ENCODE measurements at regions not wholly inside any gene's neighbourhood (a gene's known extent, or its start where the extent isn't known, plus 50 kb on each side); places are given as distances from the start of the nearest gene placed in this dataset.

DNA sequence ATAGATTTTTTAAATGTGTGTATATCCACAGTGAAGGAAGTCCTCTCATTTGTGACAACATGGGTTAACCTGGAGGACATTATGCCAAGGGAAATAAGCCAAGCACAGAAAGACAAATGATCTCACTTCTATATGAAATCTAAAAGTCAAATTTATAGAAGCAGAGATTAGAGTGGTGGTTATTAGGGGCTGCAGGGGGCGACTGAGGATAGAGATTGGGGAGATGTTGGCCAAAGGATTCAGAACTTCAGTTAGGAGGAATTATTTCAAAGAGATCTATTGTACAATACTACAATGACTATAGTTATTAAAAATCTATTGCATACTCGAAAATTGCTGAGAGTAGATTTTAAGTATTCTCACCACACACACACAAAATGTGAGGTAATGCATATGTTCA is 252.4 kb upstream of the SLC39A10 start:
- no peak for DNase-seq (ENCODE audit: low spot score)
- Histone ChIP-seq H3K4me1 (ENCODE audit: control insufficient read depth in 1 of 2, low read depth in 2 of 2) (no peaks in the 10 kb centered on the region), H3K36me3 (no peaks in the 10 kb centered on the region), H3K4me3 (no peak overlapping the region), H3K27ac (no peak overlapping the region), H3K9me3 (no peaks in the 10 kb centered on the region), H3K27me3 (replicated peaks; ENCODE audit: insufficient read depth) (no peaks in the 10 kb centered on the region)
- no peak for TF ChIP-seq CTCF (IDR thresholded peaks at IDR 0.05)
- ATAC-seq (ENCODE audit: insufficient number of reproducible peaks, low FRiP score, low read depth): no peak

DNA sequence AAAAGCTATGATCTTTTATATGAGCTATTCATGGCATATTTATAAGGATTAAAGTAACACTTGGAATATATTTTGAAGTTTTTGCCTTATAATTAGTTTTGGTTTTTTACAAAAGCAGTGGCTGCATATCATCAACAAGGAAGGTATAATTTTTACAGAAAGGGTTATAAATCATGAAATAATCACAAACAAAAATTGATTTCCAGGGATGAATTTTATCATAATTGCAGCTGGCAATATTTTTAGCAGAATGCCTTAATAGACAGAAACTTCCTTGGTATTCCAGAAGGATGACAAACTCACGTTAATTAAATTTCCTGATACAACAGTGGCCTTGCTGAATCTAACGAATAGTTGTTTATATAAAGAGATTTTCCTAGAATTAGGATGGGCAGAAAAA is 260.5 kb upstream of the SLC39A10 start:
- no peak overlapping the region for H3K27ac ChIP-seq
- H3K4me1 ChIP-seq (ENCODE audit: control insufficient read depth in 1 of 2, low read depth in 2 of 2): no peaks in the 10 kb centered on the region
- no peak overlapping the region for H3K4me3 ChIP-seq
- no peaks in the 10 kb centered on the region for H3K9me3 ChIP-seq
- no peak for DNase-seq (ENCODE audit: low spot score)
- H3K36me3 ChIP-seq: no peaks in the 10 kb centered on the region
- no peaks in the 10 kb centered on the region for H3K27me3 ChIP-seq (replicated peaks; ENCODE audit: insufficient read depth)
- no peak for TF ChIP-seq CTCF (IDR thresholded peaks at IDR 0.05)
- ATAC-seq (ENCODE audit: insufficient number of reproducible peaks, low FRiP score, low read depth): no peak

DNA sequence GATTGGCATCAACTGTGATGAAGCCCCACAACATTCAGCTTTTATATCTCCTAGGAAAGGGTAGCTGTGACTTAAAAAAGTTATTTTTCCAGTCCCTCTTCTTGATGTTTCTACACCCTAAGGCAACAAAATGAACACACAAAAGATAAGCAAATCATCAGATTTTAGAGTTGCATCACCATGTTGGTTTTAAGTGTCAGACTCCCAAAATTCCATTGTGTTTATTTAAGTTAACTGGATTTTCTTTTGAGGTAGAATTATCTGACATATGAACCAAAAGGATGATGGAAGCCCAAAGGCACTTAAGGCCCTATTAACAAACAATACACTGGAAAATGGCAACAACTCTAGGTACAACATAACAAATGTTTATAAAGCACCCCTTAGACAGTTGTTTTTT is 261.7 kb upstream of the SLC39A10 start:
- H3K4me1 ChIP-seq (ENCODE audit: control insufficient read depth in 1 of 2, low read depth in 2 of 2): no peaks in the 10 kb centered on the region
- TF ChIP-seq CTCF (IDR thresholded peaks at IDR 0.05): no peak
- ATAC-seq (ENCODE audit: insufficient number of reproducible peaks, low FRiP score, low read depth): no peak

DNA sequence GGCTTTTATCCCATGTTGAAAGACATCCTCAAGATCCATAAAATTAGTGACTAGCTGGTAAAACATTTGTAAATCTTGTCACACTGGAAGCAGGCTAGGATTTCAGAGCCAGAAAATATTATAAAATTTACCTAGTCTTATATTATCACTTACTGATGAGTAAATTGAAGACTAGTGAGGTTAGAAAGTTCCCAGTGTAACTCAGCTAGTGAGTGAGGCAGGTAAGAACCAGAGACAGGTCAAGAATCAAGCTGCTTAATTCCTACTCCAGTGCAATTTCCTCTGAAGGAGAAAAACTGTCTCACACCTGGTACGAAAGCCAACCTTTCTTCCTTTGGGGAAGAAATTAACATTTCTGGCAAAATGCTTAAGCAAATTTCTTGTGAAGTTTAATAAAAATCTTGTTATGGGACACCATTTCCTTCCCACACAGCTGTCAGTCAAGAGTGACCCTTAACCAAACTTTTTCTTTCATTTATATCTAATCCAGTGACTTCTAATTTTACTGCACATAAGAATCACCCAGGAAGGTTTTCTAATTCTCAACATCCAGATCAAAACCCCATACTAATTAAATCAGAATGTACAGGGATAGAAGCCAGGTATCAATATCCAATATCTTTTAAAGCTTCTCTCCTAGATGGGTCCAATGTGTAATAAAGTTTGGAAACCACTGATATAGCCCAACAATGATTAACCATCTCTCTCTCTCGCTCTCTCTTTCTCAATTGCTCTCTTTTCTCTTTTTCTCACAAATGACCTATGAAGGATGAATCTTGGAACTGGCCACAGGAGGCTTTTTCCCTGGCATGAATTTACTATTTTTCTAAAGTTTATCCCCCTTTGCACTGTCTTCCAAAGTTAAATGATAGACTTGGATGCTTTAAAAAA is 264.3 kb upstream of the SLC39A10 start:
- DNase-seq (ENCODE audit: low spot score): no peak
- no peak for ATAC-seq (ENCODE audit: insufficient number of reproducible peaks, low FRiP score, low read depth)
- Histone ChIP-seq H3K9me3 (no peaks in the 10 kb centered on the region), H3K4me3 (no peak overlapping the region), H3K27ac (no peak overlapping the region), H3K36me3 (no peaks in the 10 kb centered on the region), H3K27me3 (replicated peaks; ENCODE audit: insufficient read depth) (no peaks in the 10 kb centered on the region), H3K4me1 (ENCODE audit: control insufficient read depth in 1 of 2, low read depth in 2 of 2) (no peaks in the 10 kb centered on the region)
- TF ChIP-seq CTCF (IDR thresholded peaks at IDR 0.05): no peak

More for the DNA sequence above, 261.7 kb upstream of the SLC39A10 start:
- DNase-seq (ENCODE audit: low spot score): no peak
- Histone ChIP-seq H3K36me3 (no peaks in the 10 kb centered on the region), H3K9me3 (no peaks in the 10 kb centered on the region), H3K27ac (no peak overlapping the region), H3K27me3 (replicated peaks; ENCODE audit: insufficient read depth) (no peaks in the 10 kb centered on the region), H3K4me3 (no peak overlapping the region)

GRCh38 chr2:195390686-195391321 is 266.2 kb upstream of the SLC39A10 start:
- H3K27ac ChIP-seq: no peak overlapping the region
- no peaks in the 10 kb centered on the region for H3K36me3 ChIP-seq
- ATAC-seq (ENCODE audit: insufficient number of reproducible peaks, low FRiP score, low read depth): no peak
- H3K9me3 ChIP-seq: no peaks in the 10 kb centered on the region
- TF ChIP-seq CTCF (IDR thresholded peaks at IDR 0.05): no peak
- no peaks in the 10 kb centered on the region for H3K27me3 ChIP-seq (replicated peaks; ENCODE audit: insufficient read depth)
- no peak for DNase-seq (ENCODE audit: low spot score)
- H3K4me1 ChIP-seq (ENCODE audit: control insufficient read depth in 1 of 2, low read depth in 2 of 2): no peaks in the 10 kb centered on the region
- H3K4me3 ChIP-seq: no peak overlapping the region

Data from thoracic aorta (tissue), 2 donors.